ENCODE measurements at regions not wholly inside any gene's neighbourhood (a gene's known extent, or its start where the extent isn't known, plus 50 kb on each side); places are given as distances from the start of the nearest gene placed in this dataset.

GRCh38 chr3:20327889-20328288 lies 141.9 kb upstream of the SGO1 start (continued):
- TF ChIP-seq ZBTB26 (tag by site-specific recombination; optimal IDR thresholded peaks at IDR 0.05), result no peak
- TF ChIP-seq SETDB1 (IDR thresholded peaks at IDR 0.05; ENCODE audit: insufficient read length, low read length), result no peak
- no peak for TF ChIP-seq SALL2 (tag by site-specific recombination; IDR thresholded peaks at IDR 0.05; ENCODE audit: borderline replicate concordance)
- TF ChIP-seq ZNF707 (tag by site-specific recombination; IDR thresholded peaks at IDR 0.05), result no peak
- no peak for TF ChIP-seq PRDM1 (tag by site-specific recombination; IDR thresholded peaks at IDR 0.05)
- no peak for TF ChIP-seq ZFHX2 (tag by site-specific recombination; conservative IDR thresholded peaks at IDR 0.05)
- TF ChIP-seq ZNF623 (tag by site-specific recombination; IDR thresholded peaks at IDR 0.05), result no peak

- no peaks in the 10 kb centered on the region for H3K4me1 ChIP-seq (ENCODE audit: control insufficient read depth, insufficient read depth, low read length)
These were observed 140.5 kb upstream of the SGO1 start for GRCh38 chr3:20326541-20326940.

GRCh38 chr3:20325563-20325962 lies 139.6 kb upstream of the SGO1 start:
- Histone ChIP-seq H3K27ac (ENCODE audit: extremely low read depth, low read depth, low read length) (no peak overlapping the region), H3K4me3 (ENCODE audit: low read depth, low read length) (no peak overlapping the region), H3K4me1 (ENCODE audit: control insufficient read depth, insufficient read depth, low read length) (no peaks in the 10 kb centered on the region), H3K36me3 (ENCODE audit: control insufficient read depth in 2 of 2, insufficient read depth in 1 of 2, low read length in 2 of 2) (no peaks in the 10 kb centered on the region), H3K9me3 (ENCODE audit: control insufficient read depth, insufficient read depth, low read depth, low read length) (no peaks in the 10 kb centered on the region)
- ChIA-PET POLR2A (no interaction called here), CTCF (interaction anchor here (0.7 kb wide), 1 partner anchor 442 kb away, joined by 5 read pairs; no protein-coding TSS in a partner anchor)
- TF ChIP-seq EGR2 (tag by site-specific recombination; IDR thresholded peaks at IDR 0.05; ENCODE audit: low read depth) (no peak), ZSCAN30 (tag by site-specific recombination; IDR thresholded peaks at IDR 0.05) (no peak), ZNF138 (tag by site-specific recombination; IDR thresholded peaks at IDR 0.05; ENCODE audit: borderline replicate concordance) (no peak)

More at GRCh38 chr3:20326541-20326940, 140.5 kb upstream of the SGO1 start:
- POLR2A ChIA-PET, result no interaction called here
- CTCF ChIA-PET, result interaction anchor here (0.6 to 0.7 kb wide), 2 partner anchors 18 to 1075 kb away, joined by 4 to 5 read pairs; no protein-coding TSS in a partner anchor
- no peak overlapping the region for H3K27ac ChIP-seq (ENCODE audit: extremely low read depth, low read depth, low read length)
- no peaks in the 10 kb centered on the region for H3K36me3 ChIP-seq (ENCODE audit: control insufficient read depth in 2 of 2, insufficient read depth in 1 of 2, low read length in 2 of 2)
- TF ChIP-seq ZBTB6 (tag by site-specific recombination; IDR thresholded peaks at IDR 0.05), result no peak
- TF ChIP-seq KLF1 (tag by site-specific recombination; IDR thresholded peaks at IDR 0.05), result no peak
- no peak for TF ChIP-seq ZNF624 (tag by site-specific recombination; IDR thresholded peaks at IDR 0.05)
- no peak for TF ChIP-seq ZBTB1 (tag by site-specific recombination; IDR thresholded peaks at IDR 0.05)
- TF ChIP-seq ZNF561 (tag by site-specific recombination; IDR thresholded peaks at IDR 0.05; ENCODE audit: borderline replicate concordance), result no peak
- no peak for TF ChIP-seq ZNF184 (tag by site-specific recombination; IDR thresholded peaks at IDR 0.05)
- no peak for TF ChIP-seq ZNF366 (tag by site-specific recombination; conservative IDR thresholded peaks at IDR 0.05)
- TF ChIP-seq AEBP2 (tag by site-specific recombination; IDR thresholded peaks at IDR 0.05; ENCODE audit: borderline replicate concordance), result no peak
- TF ChIP-seq ZNF677 (tag by site-specific recombination; IDR thresholded peaks at IDR 0.05), result no peak
- no peak for TF ChIP-seq ZNF37A (tag by site-specific recombination; IDR thresholded peaks at IDR 0.05)
- H3K4me3 ChIP-seq (ENCODE audit: low read depth, low read length), result no peak overlapping the region
- no peaks in the 10 kb centered on the region for H3K9me3 ChIP-seq (ENCODE audit: control insufficient read depth, insufficient read depth, low read depth, low read length)
